ENCODE measurements at regions not wholly inside any gene's neighbourhood (a gene's known extent, or its start where the extent isn't known, plus 50 kb on each side); places are given as distances from the start of the nearest gene placed in this dataset.

DNA sequence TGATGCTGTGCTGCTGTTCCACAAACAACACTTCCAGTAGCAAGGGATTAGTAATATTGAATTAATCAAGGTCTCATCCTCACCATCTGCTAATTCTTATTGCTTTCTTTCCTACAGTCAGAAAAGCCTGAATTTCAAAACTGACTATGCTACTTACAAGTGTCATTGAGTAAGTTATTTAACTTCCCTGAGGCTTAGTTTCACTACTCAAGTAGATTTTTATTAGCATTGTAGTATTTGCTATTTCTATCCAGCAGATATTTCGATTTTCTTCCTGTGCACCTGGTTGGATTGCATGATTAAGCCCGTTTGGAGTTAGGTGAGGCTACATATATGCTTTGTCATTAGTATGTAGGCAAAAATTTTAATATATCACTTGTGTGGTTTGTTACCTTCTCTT, 591.5 kb downstream of the TRHDE start:
- H3K27me3 Mint-ChIP-seq (ENCODE audit: low read depth in 3 of 3): peaks cover 0 to 1% (median 0%) of the 10 kb centered on the region in 3 donors
- H3K9ac ChIP-seq (ENCODE audit: insufficient read depth, low read length, poor library complexity, severe bottlenecking): no peak overlapping the region
- no peaks in the 10 kb centered on the region for H3K4me1 Mint-ChIP-seq
- no peak overlapping the region for H3K4me3 ChIP-seq (replicated peaks in 1 of 3; ENCODE audit: low read depth in 2 of 3, low read length in 3 of 3)
- no peak overlapping the region for H3K27ac ChIP-seq (ENCODE audit: low read depth in 1 of 2, low read length in 2 of 2)
- TF ChIP-seq, protein P1, sequence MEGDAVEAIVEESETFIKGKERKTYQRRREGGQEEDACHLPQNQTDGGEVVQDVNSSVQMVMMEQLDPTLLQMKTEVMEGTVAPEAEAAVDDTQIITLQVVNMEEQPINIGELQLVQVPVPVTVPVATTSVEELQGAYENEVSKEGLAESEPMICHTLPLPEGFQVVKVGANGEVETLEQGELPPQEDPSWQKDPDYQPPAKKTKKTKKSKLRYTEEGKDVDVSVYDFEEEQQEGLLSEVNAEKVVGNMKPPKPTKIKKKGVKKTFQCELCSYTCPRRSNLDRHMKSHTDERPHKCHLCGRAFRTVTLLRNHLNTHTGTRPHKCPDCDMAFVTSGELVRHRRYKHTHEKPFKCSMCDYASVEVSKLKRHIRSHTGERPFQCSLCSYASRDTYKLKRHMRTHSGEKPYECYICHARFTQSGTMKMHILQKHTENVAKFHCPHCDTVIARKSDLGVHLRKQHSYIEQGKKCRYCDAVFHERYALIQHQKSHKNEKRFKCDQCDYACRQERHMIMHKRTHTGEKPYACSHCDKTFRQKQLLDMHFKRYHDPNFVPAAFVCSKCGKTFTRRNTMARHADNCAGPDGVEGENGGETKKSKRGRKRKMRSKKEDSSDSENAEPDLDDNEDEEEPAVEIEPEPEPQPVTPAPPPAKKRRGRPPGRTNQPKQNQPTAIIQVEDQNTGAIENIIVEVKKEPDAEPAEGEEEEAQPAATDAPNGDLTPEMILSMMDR (IDR thresholded peaks at IDR 0.05): no peak
- H3K4me1 ChIP-seq (ENCODE audit: control insufficient read depth in 1 of 2, insufficient read depth in 2 of 2, low read length in 2 of 2): no peaks in the 10 kb centered on the region
- no peak overlapping the region for H3K4me2 ChIP-seq (replicated peaks; ENCODE audit: extremely low read depth, low read length, poor library complexity, severe bottlenecking)
- peaks cover 0 to 10% (median 4%) of the 10 kb centered on the region in 7 donors for H3K9me3 Mint-ChIP-seq
- intact Hi-C loops (cut with micrococcal nuclease): no loop called here
- no peak overlapping the region for H3K4me3 Mint-ChIP-seq
- H3K36me3 ChIP-seq (replicated peaks in 1 of 2; ENCODE audit: control insufficient read depth in 1 of 2, insufficient read depth in 2 of 2, low read length in 2 of 2): no peaks in the 10 kb centered on the region
- WGBS (ENCODE audit: insufficient coverage): 90% methylated on average over 2 of the region's 2 CpGs
- peaks cover 0 to 4% of the 10 kb centered on the region in 2 donors for H3K9me3 ChIP-seq (replicated peaks in 1 of 2; ENCODE audit: control insufficient read depth in 1 of 2, insufficient read depth in 1 of 2, low read length in 2 of 2)
- no peaks in the 10 kb centered on the region for H3K27me3 ChIP-seq (ENCODE audit: control insufficient read depth in 2 of 2, insufficient read depth in 2 of 2, low read length in 2 of 2)
- DNase-seq: no peak
- H3K27ac Mint-ChIP-seq: no peak overlapping the region
- H3K79me2 ChIP-seq (ENCODE audit: insufficient read depth, low read length): no peaks in the 10 kb centered on the region
- no peaks in the 10 kb centered on the region for H3K36me3 Mint-ChIP-seq
- H4K20me1 ChIP-seq (ENCODE audit: insufficient read depth, low read length): no peaks in the 10 kb centered on the region
- H2AFZ ChIP-seq (ENCODE audit: insufficient read depth, low read depth, low read length, poor library complexity, severe bottlenecking): no peak overlapping the region

DNA sequence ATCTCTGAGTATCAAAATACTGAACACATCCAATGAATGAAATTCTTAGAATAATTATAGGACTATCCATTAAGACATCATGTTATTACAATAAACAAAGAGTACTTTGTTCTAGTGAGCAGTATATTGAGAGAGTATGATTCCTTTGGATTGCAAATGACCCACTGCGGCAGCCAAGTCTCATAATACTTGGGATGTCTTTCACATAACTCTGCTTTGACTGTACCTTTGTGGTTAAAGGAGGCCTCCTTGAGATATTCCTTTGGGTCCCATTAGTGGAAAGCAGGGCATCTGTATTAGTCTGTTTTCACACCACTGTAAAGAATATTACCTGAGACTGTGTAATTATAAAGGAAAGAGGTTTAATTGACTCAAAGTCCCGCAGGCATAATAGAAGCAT, 593.8 kb downstream of the TRHDE start:
- Mint-ChIP-seq H3K27ac (no peak overlapping the region), H3K36me3 (no peaks in the 10 kb centered on the region), H3K4me1 (no peaks in the 10 kb centered on the region), H3K27me3 (ENCODE audit: low read depth in 3 of 3) (peaks cover 0 to 1% (median 0%) of the 10 kb centered on the region in 3 donors), H3K9me3 (peaks cover 0 to 13% (median 2%) of the 10 kb centered on the region in 7 donors), H3K4me3 (no peak overlapping the region)
- H3K4me3 ChIP-seq (replicated peaks in 1 of 3; ENCODE audit: low read depth in 2 of 3, low read length in 3 of 3): no peak overlapping the region
- peaks cover 0 to 4% of the 10 kb centered on the region in 2 donors for H3K9me3 ChIP-seq (replicated peaks in 1 of 2; ENCODE audit: control insufficient read depth in 1 of 2, insufficient read depth in 1 of 2, low read length in 2 of 2)
- no peak overlapping the region for H3K27ac ChIP-seq (ENCODE audit: low read depth in 1 of 2, low read length in 2 of 2)
- no peaks in the 10 kb centered on the region for H3K27me3 ChIP-seq (ENCODE audit: control insufficient read depth in 2 of 2, insufficient read depth in 2 of 2, low read length in 2 of 2)
- 100% methylated on average over 1 of the region's 2 CpGs for whole genome bisulfite sequencing (ENCODE audit: insufficient coverage)
- H4K20me1 ChIP-seq (ENCODE audit: insufficient read depth, low read length): no peaks in the 10 kb centered on the region
- DNase-seq: no peak
- H3K9ac ChIP-seq (ENCODE audit: insufficient read depth, low read length, poor library complexity, severe bottlenecking): no peak overlapping the region
- TF ChIP-seq, protein P1 (IDR thresholded peaks at IDR 0.05): no peak
- no peaks in the 10 kb centered on the region for H3K36me3 ChIP-seq (replicated peaks in 1 of 2; ENCODE audit: control insufficient read depth in 1 of 2, insufficient read depth in 2 of 2, low read length in 2 of 2)
- no peaks in the 10 kb centered on the region for H3K4me1 ChIP-seq (ENCODE audit: control insufficient read depth in 1 of 2, insufficient read depth in 2 of 2, low read length in 2 of 2)
- H2AFZ ChIP-seq (ENCODE audit: insufficient read depth, low read depth, low read length, poor library complexity, severe bottlenecking): no peak overlapping the region
- no peak overlapping the region for H3K4me2 ChIP-seq (replicated peaks; ENCODE audit: extremely low read depth, low read length, poor library complexity, severe bottlenecking)
- intact Hi-C loops (cut with micrococcal nuclease): no loop called here
- no peaks in the 10 kb centered on the region for H3K79me2 ChIP-seq (ENCODE audit: insufficient read depth, low read length)

Data from CD14-positive monocyte (primary cell).